NCI-H1930 (cell line): ENCODE measurements at regions not wholly inside any gene's neighbourhood (a gene's known extent, or its start where the extent isn't known, plus 50 kb on each side); places are given as distances from the start of the nearest gene placed in this dataset.
"Not testable (repeated sequence)": the region's sequence is repeated elsewhere in the genome, so short reads cannot be mapped to it uniquely, and the experiment has no call there.

Experiments used
- DNase-seq, 2 experiments: peaks; one replicate each; lab custom pipeline; 2025; lab: John Stamatoyannopoulos, UW

DNA sequence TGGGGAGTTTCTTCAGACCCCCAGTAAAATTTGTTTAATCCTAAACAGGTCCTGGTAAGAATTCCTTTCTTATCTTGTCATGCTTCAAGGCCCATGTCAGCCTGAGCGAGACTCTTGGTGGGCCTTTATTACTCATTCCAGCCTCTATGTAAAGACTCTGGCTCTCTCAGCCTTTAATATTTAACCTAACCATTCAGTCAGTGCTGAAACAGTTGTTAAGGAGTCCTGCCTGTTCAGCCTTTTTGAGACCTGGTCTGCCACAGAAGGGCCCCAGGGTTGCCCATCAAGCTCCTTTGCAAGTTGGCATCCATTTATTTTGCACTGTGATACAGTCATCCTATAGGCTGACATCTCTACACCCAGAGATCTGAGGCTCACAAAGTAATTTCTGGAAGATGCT, 107.7 kb upstream of the VANGL1 start:
- DNase-seq = no peak

DNA sequence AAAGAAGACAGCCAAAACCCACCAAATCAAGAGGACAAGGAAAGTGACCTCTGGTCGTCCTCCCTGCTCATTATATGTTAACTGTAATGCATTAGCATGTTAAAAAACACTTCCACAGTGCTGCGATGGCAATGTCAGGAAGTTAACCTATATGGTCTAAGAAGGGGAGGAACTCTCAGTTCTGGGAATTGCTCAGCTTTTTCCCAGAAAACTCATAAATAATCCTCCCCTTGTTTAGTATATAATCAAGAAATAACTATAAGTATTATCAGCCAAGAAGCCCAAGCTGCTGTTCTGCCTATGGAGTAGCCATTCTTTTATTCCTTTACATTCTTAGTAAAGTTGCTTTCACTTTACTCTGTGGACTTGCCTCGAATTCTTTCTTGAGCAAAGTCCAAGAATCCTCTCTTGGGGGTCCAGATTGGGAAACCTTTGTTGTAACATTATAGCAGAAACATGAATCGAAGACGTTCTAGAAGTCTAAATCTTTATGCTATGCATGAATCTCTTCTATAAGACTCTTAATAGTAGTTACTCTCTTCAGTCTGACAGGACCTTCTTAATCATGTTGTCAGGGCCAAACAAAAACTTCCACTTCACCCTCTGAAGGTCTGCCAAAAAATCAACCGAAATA, 110.0 kb upstream of the VANGL1 start:
- DNase-seq = no peak

DNA sequence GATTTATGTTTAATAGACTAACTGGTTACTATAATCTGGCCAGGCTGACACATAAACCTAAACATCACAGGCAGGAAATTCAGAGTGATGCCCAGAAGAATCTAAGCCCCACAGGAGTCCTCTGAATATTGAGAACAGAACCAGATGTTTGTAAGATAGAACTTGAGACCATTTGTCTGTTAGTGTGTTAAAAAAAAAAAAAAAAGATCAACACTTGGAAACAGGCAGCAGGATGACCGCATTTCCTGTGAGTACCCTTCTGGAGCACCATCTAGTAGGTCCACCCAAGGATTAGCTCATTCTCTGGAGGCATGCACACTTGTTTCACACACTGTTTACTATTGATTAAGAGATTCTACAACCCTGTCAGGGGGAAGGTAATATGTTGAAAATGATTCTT, 111.4 kb upstream of the VANGL1 start:
- no peak for DNase-seq

DNA sequence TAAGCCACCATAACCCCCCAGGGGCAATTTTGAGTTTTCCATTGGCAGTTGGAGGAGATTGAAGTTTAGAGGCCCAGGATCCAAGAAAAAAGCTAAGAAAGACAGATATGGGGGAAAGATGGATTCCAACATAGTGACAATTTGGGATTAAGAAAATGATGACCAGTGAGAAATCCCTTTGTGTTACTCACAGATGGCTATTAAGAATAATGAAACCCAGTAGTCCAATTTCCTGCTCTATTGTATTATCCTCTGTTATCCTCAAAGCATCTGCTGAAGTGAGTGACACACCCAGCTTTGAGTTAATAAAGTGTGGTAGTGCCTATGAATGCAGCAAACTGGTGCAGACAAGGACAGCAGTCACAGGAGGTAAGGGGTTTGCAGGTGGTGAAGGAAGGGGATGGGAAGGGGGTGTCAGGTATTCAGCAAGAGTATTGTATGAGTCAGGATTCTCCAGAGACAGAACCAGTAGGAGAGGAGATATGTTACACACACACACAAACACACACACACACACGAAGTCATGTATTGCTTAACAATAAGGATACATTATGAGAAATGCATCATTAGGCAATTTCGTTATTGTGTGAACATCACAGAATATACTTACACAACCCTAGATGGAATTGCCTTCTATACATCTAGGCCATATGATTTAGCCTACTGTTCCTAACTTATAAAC, 112.4 kb upstream of the VANGL1 start:
- DNase-seq = no peak

DNA sequence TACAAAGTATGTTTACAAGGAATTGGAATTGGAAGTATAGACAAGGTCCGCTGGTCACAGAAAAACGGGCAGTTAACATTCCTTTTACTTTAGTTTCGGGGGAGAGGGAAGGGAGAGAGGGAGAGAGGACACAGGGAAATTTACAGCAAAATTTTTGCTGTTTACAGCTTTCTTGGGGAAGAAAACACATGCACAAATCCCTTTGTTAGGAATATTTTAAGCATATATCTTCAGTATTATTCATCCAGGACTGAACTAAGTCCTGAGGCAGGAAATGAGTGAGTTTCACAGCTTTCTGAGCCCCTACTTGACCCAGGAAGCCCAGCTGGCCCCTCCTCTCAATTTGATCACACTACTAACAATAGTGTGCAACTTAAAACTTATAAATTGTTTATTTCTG, 113.4 kb upstream of the VANGL1 start:
- not testable (repeated sequence) for DNase-seq

DNA sequence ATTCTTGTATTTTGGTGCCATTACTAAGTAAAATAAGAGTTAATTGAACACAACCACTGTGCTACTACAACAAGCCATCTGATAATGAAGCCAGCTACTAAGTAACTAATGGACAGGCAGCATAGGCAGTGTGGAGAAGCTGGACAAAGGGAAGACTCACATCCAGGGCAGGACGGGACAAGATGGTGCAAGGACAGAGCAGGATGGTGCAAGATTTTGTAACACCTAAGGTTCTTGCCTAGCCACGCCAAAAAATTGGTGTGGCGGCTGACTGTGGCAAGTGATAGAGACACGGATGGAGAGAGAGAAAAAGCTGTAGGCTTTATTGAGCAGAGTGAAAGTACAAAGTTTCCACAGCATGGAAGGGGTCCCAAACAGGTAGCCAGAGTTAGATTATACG, 114.0 kb upstream of the VANGL1 start:
- DNase-seq = no peak

DNA sequence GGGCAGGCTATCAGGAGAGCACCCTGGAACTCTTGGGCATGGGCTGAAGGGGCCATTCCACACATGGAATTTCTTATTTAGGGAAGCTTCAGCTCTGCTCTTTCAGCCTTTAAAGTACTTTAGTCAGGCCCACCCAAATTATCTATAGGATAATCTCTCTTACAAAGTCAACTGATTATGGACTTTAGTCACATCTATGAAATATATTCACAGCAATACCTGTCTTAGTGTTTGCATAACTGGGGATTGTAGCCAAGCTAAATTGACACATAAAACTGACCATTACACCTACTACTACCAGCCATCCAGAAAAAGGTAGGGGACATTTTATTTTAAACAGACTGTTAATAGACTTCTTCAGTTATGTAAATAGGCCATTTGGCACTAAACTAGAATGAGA, 114.9 kb upstream of the VANGL1 start:
- no peak for DNase-seq

DNA sequence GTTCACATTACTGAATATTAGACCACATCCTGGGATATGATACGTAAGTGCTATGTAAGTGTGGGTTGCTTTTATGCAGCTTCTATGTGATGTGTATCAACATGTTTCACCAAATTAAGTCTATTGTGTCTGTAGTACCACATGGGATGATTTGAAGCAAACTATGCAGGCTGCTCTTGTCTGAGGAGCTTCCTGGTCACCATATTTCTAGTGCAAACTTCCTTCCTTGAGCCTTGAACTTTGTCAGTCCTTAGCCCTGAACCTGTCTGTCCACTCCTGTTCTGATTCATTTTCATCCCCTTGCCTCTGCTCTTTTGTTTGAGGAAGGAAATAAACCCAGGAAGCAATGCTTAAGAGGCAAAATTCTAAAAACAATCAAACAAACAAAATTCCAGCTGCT, 117.5 kb upstream of the VANGL1 start:
- DNase-seq = no peak

DNA sequence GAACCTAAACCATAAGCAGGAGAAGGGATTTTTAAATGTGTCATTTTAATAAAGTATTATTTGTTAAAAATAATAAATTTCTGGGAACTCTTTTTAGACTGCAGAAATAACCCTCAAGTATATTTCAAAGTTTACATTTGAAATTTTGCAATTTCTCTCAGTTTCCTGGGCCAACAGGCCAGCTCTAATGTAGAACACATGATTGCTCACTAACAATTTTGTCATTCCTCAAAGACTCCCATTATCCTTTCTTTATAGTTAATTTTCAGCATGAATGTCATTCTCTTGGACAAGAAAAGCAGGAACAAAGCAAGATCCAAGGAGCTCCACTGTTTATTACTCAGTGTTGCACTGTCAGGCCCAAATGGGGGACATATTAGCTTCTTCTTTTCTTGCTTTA, 119.4 kb upstream of the VANGL1 start:
- DNase-seq = no peak

DNA sequence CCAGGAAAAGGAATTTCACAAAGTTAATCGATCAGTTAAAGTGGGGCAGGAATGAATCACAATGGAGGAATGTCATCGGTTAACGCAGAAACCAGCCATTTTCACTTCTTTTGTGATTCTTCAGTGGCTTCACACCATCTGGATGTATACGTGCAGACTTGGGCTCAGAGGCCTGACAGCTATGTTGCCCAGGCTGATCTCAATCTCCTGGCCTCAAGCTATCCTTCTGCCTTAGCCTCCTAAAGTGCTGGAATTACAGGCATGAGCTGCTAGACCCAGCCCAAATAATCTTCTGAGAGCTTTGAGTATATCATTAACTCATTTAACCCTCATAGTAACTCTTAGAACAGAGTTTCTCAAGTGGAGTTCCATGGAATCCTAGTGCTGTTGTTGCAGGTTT, 126.5 kb upstream of the VANGL1 start:
- no peak for DNase-seq

DNA sequence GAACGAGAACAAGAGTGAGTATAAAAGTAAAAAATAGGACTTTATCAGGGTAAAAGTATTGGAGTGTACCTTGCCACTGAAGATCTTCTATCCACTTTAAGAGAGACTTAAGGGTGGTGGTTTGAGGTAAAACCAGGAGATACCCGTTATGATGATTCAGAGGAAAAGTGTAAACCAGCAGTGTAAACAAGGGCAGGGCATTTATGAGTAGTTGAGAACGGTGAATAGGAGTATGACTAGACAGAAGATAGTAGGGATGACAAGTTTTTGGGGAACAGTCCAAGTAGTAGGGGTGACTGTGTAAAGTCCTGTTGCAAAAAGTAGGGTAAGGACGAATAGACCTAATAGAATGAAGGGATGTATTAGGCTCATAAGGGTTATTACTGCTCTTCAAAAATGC, 131.5 kb upstream of the VANGL1 start:
- not testable (repeated sequence) for DNase-seq

DNA sequence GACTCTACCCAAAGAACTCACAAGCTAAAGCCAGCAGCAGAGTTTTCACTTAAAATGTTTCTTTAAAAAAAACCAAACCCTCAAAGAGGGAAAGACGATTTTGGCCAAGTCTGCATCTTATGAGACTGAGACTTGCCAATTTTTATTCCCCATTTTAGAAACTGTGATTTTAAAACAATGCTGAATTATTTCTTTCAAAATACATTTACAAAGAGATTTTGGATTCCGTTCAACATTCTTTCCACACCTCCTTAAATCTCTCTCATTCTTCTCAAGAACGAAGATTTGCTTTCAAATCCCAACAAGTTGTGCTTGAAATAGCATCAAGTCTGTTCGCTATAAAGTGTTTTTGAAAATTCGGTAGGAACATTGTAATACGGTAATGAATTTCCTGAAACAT, 133.9 kb upstream of the VANGL1 start:
- no peak for DNase-seq

DNA sequence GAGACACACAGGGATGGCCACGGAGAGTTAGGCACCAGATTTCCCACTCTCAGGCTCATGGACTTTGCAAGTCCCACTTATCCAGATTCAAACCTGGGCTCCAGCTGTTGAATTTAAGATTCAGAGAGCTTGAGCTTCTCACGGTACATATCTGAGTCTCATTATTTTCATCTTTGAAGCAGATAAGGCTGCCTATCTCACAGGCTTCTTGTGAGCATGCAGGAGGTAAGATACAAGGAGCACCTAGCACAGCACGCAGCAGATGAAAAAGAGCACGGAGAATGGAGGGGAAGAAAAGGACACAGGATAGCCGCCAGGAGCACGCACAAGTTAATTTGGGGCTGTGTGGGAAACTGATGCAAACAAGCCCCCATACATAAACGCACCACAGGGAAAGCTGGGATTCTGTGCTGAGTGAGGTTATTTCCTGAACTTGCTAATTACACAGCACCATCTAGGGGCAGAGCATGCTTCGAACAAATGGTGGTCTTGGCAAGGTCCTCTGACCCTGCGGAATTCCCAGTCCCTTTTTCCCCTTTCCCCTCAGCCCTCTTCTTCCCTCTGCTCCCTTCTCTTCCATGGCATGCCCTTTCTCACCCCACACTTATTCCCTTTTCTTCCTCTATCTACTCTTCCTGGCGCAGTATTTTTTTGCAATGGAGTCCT, 134.7 kb upstream of the VANGL1 start:
- no peak for DNase-seq

DNA sequence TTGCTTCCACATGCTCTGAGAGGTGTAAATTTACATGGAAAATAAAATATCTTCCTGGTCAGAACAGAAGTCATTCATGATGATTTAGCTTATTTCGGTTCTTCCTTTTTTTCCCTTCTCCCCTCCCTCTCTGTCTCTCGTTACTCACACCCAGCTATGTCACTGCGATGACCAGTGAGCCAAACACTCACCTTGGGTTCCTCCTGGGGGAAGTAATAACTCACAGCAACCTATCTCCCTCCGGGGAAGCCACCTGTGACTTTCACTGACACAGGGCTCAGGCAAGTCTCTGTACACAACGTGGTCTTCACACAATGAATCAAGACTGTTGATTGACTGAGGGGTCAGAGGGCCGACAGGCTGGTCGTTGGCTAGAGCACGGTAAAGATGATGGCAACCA, 135.3 kb upstream of the VANGL1 start:
- no peak for DNase-seq

DNA sequence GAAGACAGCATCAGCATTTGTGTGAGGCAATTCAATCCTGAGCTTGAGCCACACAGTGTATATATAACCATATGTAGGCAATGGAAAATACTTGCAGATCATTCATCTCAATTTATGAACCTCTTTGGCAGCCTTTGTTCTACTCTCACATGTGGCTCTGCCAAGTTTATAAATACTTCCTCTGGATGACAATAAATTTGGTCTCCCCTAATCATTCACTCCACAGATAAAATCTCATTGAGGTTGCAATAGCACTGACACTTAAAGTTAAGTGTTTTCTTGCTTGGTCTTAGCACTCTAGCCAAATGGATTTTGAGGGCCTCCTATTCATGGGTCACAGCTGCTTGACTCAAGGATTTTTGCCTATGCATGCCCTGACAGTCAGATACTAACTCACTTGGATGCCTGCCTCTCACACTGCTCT, 136.6 kb upstream of the VANGL1 start:
- no peak for DNase-seq

DNA sequence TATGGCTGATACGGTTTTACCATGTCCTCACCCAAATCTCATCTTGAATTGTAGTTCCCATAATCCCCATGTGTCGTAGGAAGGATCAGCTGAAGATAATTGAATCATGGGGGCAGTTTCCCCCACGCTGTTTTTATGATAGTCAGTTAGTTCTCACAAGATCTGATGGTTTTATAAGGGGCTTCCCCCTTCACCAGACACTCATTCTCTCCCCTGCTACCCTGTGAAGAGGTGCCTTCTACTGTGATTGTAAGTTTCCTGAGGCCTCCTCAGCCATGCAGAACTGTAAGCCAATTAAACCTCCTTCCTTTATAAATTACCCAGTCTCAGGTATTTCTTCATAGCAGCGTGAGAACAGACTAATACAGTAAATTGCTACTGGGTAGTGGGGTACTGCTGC, 139.6 kb upstream of the VANGL1 start:
- DNase-seq = not testable (repeated sequence)

DNA sequence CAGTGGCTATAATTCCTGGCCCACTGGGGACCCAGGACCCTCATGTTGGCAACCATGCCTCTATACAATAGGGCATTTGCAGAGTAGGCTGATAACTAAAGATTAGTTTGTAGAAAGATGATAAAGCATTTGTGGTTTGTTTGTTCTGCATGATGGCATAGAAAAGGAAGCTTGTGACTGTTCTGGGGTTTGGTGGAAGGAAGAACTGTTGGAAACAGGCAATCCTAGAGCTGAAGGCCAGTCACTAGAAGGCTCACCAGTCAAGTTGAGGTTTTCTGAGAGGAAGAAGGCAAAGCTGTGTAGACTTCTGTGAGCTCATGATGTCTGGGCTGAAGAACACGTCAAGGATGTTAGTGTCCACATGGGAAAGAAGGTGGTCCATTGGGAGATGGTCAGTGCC, 140.3 kb upstream of the VANGL1 start:
- DNase-seq = no peak

DNA sequence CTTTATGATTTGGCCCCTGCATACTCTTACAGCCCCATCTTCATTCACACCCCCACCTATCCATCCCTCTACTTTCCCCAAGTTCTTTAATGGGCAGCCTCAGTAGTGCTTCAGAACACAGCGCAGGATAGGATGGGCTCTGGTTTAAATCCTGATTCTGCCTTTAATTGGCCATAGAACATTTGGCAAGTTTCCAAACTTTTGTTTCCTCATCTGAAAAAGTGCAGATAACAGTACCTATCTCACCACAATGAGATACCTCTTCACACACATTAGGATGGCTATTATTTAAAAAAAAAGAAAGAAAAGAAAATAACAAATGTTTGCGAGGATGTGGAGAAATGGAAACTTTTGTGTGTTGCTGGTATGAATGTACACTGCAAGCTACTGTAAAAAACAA, 142.5 kb upstream of the VANGL1 start:
- DNase-seq = no peak

DNA sequence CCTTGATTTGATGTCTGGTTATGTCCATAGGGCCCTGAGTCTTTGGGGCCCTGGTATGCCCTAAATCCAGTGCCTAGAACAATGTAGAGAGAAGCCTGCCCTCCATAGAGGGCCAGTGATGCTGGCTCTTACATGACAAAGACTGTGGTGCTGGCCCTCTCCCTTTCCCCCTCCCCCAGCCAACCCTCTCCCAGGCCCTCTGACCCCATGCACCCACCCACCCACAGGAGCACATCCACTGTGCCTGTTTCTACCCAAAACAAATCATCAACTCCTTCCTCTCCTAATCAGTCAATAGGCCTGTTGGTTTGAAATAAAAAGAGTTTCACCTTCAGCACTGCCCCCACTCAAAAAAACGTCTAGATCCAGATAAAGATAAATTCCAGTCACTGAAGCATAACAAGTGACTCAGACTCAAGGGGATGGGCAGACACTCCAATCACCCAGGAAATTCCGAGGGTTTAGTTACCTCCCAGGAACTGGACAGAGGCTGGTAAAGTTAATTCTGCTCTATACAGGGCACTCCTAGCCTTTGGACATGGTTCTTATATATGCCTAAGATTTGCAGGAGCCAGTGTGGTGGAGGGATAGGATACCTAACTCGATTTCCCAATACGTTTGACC, 144.8 kb upstream of the VANGL1 start:
- no peak for DNase-seq

DNA sequence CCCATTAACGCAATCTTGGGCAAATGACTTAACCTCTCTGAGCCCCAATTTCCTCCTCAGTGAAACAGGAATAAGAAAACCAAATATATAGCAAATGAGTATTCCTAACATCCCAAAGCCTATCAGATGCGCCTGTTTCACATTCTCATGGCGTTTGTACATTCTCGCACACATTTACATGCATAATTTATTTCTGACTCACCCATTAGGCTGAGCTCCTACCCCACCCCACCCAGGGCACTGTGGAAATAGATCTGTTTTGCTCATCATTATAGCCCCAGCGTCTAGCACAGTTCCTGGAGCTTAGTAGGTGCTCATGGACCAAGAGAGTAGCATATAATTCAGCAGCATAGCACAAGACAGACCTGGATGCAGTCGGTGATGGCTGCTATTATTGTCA, 146.1 kb upstream of the VANGL1 start:
- DNase-seq = no peak

DNA sequence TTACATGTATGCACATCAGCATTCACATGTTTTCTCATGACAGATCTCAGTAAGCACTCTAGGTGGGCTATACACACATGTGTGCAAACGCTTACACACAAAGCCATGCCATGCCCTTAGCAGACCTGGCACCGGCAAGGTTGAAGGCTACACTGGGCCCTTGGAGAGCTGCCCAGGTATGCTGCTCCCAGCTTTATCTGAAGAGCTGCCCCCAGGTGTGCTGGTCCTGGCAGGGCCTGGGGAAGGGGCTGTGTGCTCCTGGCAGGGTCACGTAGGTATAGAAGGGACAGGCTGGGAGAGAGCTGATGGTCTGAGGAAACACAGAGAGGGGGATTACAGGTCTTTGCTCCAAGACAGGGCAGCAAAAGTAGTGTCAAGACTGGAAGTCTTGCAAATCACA, 146.7 kb upstream of the VANGL1 start:
- no peak for DNase-seq

DNA sequence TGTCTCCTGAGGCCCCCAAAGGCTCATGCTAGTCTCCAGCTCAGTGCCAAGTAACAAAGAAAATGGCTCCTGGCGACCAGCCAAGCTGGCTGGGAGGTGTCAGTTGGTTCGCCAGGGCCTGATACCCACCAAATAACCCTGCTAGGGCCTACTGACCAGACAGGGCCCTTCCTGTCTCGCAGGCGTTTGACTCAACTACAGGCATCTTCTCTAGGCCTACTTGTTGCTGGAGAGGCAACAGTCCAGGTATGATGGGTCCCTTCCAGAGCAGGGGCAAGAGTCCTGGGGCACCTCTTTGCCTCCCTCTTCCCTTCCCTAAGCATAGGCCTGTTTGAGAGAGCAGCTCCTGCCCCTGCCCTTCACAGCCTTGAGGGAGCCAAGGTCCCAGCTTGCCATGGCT, 147.9 kb upstream of the VANGL1 start:
- no peak for DNase-seq

DNA sequence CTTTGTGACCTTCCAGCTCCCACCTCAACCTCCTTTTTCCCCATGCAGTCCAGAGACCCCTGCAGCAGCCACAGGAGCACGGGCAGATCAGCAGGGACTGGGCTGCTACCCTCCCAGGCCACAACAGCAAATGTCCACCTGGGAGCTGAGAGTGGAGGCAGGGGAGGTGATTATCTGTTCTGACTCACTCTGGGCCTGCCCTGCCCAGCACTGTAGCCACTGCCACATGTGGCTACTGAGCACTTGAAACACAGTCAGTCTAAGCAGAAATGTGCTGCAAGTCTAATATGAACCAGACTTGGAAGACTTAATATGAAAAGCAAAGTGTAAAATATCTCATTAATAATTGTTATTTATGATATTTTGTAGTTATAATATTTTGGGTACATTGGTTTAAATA, 148.9 kb upstream of the VANGL1 start:
- no peak for DNase-seq
